Sigmoid colon (tissue), 4 donors: ENCODE measurements at regions not wholly inside any gene's neighbourhood (a gene's known extent, or its start where the extent isn't known, plus 50 kb on each side); places are given as distances from the start of the nearest gene placed in this dataset.

ENCODE experiments used
- EP300 ChIP-seq, 4 donors: sonication (generic); formaldehyde crosslinking; IDR thresholded peaks; one replicate each; pipeline ENCODE4 v1.6.1; 2017; ENCODE audit warnings: antibody characterized with exemption in 4 of 4
- POLR2AphosphoS5 ChIP-seq, 4 donors: sonication (generic); formaldehyde crosslinking; IDR thresholded peaks; one replicate each; pipeline ENCODE4 v1.6.1; 2017; ENCODE audit warnings: antibody characterized with exemption in 4 of 4
- TF ChIP-seq, protein P1 (sequence below), 4 experiments: fragments of 450-650 bp in 3 of 4; fragments of 200-600 bp in 1 of 4; IDR thresholded peaks; one replicate each; pipeline ENCODE4 v1.5.1; 2016 to 2019; ENCODE audit warnings: antibody characterized with exemption in 4 of 4, mild to moderate bottlenecking in 3 of 4, moderate library complexity in 2 of 4

DNA sequence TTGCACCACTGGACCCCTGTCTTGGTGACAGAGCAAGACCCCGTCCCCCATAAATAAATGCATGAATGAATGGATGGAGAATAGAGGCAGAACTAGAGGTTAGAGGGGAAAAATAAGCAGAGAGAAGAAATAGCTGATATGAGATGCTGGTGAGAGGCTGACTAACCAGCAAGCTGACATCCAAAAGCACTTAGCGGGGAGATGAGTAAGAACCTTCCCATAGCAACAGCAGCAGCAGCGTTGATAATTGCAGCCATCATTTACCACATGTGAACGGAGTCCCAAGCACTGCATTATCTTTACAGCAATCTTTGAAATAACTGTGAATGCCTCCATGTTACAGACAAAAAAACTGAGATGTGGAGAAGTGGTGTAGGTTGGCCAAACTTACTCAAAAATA lies 777.3 kb upstream of the EEF2KMT start:
- TF ChIP-seq, protein P1, sequence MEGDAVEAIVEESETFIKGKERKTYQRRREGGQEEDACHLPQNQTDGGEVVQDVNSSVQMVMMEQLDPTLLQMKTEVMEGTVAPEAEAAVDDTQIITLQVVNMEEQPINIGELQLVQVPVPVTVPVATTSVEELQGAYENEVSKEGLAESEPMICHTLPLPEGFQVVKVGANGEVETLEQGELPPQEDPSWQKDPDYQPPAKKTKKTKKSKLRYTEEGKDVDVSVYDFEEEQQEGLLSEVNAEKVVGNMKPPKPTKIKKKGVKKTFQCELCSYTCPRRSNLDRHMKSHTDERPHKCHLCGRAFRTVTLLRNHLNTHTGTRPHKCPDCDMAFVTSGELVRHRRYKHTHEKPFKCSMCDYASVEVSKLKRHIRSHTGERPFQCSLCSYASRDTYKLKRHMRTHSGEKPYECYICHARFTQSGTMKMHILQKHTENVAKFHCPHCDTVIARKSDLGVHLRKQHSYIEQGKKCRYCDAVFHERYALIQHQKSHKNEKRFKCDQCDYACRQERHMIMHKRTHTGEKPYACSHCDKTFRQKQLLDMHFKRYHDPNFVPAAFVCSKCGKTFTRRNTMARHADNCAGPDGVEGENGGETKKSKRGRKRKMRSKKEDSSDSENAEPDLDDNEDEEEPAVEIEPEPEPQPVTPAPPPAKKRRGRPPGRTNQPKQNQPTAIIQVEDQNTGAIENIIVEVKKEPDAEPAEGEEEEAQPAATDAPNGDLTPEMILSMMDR (IDR thresholded peaks at IDR 0.05) = no peak
- no peak for TF ChIP-seq POLR2AphosphoS5 (IDR thresholded peaks at IDR 0.05)
- no peak for TF ChIP-seq EP300 (IDR thresholded peaks at IDR 0.05)
